GM12865 (cell line): ENCODE measurements at regions not wholly inside any gene's neighbourhood (a gene's known extent, or its start where the extent isn't known, plus 50 kb on each side); places are given as distances from the start of the nearest gene placed in this dataset.

Source experiments
- DNase-seq: peaks from one replicate; pipeline ENCODE4 v3.0.0; 2010; ENCODE audit warnings: low read depth
- H3K4me3 ChIP-seq: 2 replicates; pipeline ENCODE4 v1.5.1; 2011; ENCODE audit warnings: mild to moderate bottlenecking, low read depth, low read length, control low read depth
- CTCF ChIP-seq: IDR thresholded peaks from 2 replicates; pipeline ENCODE4 v1.5.1; 2011; ENCODE audit warnings: low read length, control low read depth, low read depth, inconsistent platforms; ENCODE audit not compliant: insufficient read depth; ENCODE audit errors: missing control alignments

GRCh38 chr10:53298443-53298842 is 525.9 kb upstream of the MBL2 start:
- TF ChIP-seq CTCF: no peak
- no peak for DNase-seq
- no peak overlapping the region for H3K4me3 ChIP-seq

GRCh38 chr10:53284615-53285182 is 512.1 kb upstream of the MBL2 start:
- TF ChIP-seq CTCF: no peak
- no peak overlapping the region for H3K4me3 ChIP-seq
- DNase-seq: no peak

GRCh38 chr10:53276797-53277196 is 504.2 kb upstream of the MBL2 start:
- DNase-seq: no peak
- TF ChIP-seq CTCF: no peak

GRCh38 chr10:53269482-53269881 is 496.9 kb upstream of the MBL2 start:
- DNase-seq: no peak
- H3K4me3 ChIP-seq: no peak overlapping the region
- TF ChIP-seq CTCF: no peak

More at GRCh38 chr10:53276797-53277196, 504.2 kb upstream of the MBL2 start:
- no peak overlapping the region for H3K4me3 ChIP-seq

GRCh38 chr10:53260213-53260612 is 487.6 kb upstream of the MBL2 start:
- H3K4me3 ChIP-seq: no peak overlapping the region
- TF ChIP-seq CTCF: no peak
- DNase-seq: no peak

- DNase-seq: no peak
- no peak overlapping the region for H3K4me3 ChIP-seq
- no peak for TF ChIP-seq CTCF
These were observed 484.0 kb upstream of the MBL2 start for GRCh38 chr10:53256623-53257022.

- no peak overlapping the region for H3K4me3 ChIP-seq
- no peak for TF ChIP-seq CTCF
- no peak for DNase-seq
These were observed 483.1 kb upstream of the MBL2 start for GRCh38 chr10:53255661-53256205.
